MM.1S (cell line): ENCODE measurements at regions not wholly inside any gene's neighbourhood (a gene's known extent, or its start where the extent isn't known, plus 50 kb on each side); places are given as distances from the start of the nearest gene placed in this dataset.

ENCODE experiments used
- EZH2phosphoT487 ChIP-seq: fragments of 300-600 bp; sonication (generic); IDR thresholded peaks from 2 replicates; pipeline ENCODE4 v1.6.1; 2018; ENCODE audit warnings: antibody characterized with exemption, low read length
- TF ChIP-seq, protein P1 (sequence below): fragments of 300-600 bp; sonication (generic); IDR thresholded peaks from 2 replicates; pipeline ENCODE4 v1.5.1; 2016; ENCODE audit warnings: antibody characterized with exemption, low read length, mixed read lengths

DNA sequence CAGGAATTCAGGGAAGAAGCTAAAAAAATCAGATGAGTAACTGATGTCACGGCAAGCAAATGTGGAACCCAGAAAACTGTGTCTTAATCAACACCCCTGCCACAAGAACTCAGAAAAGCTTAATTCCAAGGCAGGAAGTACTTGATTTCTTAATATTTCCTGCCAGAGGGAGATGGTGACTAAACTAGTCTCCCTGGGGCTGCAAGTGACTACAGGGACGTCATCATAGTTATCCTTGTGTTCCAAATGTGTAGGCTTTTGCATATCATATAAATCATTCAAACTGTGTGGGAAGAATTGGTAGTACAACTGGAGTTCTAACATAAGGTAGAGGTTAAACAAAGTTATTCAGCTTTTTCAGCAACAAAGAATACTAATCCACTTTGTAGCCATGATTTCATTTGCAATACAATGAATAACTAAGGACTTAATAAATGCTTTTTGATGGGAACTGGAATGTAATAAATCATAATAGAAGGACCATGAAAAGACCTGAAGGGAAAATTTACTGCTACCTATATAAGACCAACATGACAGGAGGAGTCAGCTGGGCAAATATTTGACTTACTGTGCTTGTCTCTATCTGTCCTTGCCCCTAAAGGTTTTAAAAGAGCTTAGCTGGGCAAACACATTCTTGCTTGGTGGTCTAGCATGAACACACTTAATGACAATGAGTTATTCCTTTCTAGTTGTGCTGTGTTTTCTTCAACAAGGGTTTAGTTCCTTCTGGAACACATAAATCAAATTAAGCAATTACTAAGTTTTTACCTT is 76.0 kb upstream of the NECTIN3 start:
- TF ChIP-seq, protein P1, sequence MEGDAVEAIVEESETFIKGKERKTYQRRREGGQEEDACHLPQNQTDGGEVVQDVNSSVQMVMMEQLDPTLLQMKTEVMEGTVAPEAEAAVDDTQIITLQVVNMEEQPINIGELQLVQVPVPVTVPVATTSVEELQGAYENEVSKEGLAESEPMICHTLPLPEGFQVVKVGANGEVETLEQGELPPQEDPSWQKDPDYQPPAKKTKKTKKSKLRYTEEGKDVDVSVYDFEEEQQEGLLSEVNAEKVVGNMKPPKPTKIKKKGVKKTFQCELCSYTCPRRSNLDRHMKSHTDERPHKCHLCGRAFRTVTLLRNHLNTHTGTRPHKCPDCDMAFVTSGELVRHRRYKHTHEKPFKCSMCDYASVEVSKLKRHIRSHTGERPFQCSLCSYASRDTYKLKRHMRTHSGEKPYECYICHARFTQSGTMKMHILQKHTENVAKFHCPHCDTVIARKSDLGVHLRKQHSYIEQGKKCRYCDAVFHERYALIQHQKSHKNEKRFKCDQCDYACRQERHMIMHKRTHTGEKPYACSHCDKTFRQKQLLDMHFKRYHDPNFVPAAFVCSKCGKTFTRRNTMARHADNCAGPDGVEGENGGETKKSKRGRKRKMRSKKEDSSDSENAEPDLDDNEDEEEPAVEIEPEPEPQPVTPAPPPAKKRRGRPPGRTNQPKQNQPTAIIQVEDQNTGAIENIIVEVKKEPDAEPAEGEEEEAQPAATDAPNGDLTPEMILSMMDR, result no peak
- no peak for TF ChIP-seq EZH2phosphoT487
